NCI-H748 (cell line): ENCODE measurements at regions not wholly inside any gene's neighbourhood (a gene's known extent, or its start where the extent isn't known, plus 50 kb on each side); places are given as distances from the start of the nearest gene placed in this dataset.

Experiments
- DNase-seq: peaks from one replicate; lab custom pipeline; 2025; ENCODE audit not compliant: unreplicated experiment; lab: John Stamatoyannopoulos, UW

DNA sequence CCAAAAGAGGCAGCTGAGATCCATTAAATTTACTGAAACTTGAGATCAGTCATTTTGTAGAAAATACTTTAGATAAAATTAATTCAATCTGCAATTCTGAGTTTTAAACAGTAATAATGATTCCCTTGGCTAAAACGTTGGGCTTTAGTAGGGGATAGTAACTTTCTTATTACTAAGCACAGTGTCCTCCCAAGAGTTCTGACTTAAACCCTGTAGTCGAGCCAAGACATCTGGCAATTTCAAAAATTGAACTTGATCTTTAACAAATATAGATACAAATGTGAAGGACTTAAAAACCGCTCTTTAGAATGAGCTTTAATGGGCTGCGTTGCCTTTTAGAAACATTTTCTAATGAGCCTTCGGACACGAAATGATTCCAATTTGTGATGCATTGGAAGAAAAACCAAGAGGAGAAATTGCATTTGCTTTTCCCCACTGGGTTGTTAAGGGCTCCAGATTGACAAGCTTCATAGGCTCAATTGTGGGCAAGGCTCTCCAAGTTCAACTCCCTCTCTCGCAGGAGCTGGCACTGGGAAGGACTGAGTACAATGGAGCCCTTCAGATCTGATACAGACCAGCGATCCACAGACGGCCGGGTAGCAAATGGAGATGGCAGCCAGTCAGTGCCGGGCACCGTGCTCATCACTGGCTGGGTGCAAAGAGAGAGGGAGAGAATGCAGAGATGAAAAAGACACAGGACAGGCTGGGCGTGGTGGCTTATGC is 921.3 kb upstream of the AUTS2 start:
- no peak for DNase-seq

DNA sequence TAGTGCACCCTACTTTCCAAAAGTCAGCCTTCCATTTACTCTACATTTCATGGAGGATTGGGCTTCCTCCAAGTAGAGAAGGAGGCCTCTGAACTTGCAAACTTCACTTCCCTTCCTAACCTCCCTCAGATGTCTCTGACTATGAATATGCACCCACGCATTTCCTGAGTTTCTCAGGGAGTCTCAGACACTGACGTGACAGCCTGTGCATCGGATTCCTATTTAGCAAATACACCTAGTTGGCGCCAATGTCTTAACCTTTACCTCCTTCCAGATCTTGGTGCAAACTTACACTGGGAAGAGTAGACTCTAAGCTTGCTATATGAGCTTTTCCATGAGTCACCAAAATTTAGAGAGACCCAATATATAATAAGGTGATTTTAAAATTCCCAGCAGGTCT is 920.1 kb upstream of the AUTS2 start:
- DNase-seq, result no peak

DNA sequence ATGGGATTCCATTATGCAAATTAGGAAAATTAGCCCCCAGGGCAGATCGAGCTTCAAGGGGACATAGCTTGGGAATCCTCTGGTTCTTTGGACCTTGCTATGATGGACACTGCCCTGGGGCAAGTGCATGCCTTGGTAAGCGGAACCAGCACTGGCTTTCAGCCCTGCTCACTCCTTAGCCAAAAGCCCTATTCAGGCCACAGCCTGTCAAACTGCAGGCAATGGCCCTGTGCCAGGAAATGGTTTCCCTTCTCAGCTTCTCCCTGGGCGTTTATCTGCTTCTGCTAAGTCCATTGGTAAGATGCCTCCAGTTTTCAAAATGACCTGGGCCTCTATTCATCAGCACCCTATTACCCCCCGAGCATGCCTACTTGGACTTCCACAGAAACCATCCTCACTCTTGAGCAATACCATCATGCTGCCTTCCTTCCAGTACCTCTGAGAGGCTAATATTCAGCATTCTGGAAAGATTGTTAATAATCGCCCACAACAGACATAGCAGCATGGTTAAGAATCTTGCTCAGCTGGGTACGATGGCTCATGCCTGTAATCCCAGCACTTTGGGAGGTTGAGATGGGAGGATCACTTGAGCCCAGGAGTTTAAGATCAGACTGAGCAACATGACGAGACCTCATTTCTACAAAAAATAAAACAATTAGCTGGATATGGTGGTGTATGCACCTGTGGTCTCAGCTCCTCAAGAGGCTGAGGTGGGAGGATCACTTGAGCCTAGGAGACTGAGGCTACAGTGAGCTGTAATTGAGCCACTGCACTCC is 918.6 kb upstream of the AUTS2 start:
- DNase-seq, result peak; percentile 14

DNA sequence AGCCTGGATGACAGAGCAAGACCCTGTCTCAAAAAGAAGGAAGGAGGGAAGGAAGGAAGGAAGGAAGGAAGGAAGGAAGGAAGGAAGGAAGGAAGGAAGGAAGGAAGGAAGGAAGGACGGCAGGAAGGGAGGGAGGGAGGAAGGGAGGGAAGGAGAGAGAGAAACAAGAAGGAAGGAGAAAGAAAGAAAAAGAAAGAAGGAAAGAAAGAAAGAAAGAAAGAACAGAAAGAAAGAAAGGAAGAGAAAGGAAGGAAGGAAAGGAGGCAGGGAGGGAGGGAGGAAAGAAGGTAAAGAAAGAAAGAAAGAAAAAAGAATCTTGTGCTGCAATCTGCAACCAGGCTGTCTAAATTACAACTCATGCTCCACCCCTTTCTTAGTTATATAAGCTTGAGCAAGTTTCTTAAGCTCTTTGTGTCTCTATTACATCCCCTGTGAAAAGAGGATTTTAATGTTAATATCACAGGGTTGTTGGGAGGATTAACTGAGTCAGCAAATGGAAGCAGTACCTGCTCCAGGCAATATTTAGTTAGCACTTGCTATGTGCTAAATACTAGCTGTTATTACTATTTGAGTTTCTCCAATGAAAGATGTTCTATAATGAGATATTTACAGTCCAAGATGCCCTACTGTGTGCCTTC is 917.9 kb upstream of the AUTS2 start:
- no peak for DNase-seq

DNA sequence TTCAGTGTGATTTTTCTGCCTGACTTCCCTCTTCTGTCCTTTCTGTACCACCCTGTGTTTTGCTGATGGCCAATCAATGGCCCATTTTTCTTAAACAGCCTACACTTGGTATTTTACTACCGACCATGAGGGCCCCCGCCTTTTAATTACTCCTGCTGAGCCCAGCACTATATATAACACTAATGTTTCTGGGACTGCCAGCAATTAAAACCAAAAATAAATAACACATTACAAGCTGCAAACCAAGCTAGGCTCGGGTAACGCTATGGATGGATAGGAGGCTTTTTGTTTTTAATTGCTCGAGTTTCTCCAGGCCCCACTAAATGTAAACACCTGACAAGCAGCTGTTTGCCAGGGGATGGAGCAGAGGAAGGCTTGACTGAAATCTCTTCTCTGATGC is 915.4 kb upstream of the AUTS2 start:
- peak; percentile 99 for DNase-seq

DNA sequence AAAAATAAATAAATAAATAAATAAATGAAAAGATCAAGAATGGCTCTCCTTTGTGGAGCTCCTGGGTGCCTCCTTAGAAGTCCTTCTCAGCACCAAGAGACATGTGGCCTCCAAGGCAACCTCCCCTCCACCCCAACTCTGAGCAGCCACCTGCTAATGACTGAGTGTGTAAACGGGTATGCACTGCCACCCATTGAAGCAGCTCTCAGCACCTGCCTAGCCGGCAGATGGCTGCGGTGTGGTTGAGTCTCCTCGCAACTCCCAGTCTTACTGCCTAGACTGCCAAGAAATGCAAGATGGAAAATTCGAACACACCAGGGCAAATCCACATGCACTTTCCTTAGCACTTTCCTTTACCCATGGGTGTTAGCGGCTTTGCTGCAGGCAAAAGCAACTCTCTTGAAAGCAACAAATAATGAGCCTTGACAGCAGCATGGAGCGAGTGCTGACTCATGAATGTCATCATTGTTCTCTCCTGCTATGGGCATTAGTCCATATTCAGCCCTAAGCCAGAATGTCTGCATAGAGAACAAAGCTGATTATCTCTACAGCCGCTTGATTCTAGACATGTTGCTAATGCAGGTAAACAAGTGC is 913.9 kb upstream of the AUTS2 start:
- DNase-seq, result peak; percentile 92

- peak; percentile 46 for DNase-seq
Measured at GRCh38 chr7:68684996-68685395, 913.3 kb upstream of the AUTS2 start.

DNA sequence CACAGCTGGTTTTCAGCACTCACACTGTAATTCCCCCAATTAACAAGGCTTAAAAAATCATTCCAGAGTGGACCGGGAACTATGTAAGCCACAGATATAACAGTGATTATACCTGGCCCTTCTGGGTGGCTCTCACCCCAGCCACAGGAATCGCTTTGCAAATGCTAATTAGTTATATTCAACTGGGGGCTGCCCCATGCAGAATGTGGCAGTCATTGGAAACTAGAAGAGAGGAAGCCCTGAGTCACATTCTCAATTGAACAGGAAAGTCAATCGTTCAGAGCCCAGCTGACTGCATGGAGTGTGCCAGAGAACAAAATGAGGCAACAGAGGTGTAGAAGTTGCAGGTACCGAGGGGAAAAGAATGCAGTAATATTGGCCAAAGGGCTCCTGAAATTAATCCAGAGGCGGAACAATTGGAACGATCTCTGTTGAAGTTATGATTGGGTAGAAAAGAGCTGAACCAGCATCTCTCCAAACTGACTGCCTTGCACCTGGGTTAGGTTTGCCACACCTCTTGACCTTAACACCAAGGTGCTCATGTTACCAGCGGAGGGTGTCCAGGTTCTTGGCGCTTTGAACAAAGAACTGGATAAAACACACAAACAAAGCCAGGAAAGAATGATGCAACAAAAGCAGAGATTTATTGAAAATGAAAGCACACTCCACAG is 909.7 kb upstream of the AUTS2 start:
- peak; percentile 92 for DNase-seq

DNA sequence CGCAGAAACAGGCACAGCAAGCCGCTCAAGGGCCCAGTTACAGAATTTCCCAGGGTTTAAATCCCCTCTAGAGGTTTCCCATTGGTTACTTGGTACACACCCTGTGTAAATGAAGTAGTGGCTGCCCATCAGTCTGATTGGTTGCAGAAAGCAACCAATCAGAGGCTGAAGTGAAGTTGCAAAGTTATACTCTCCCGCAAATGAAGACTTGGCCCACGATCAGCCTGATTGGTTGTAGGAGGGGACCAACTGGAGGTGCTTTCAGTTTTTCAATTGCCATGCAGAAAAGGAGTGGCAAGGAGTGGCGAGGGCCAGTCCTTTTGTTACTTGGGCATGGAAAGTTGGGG is 909.2 kb upstream of the AUTS2 start:
- DNase-seq, result no peak

GRCh38 chr7:68691261-68692216 is 906.7 kb upstream of the AUTS2 start:
- peak; percentile 50 for DNase-seq

DNA sequence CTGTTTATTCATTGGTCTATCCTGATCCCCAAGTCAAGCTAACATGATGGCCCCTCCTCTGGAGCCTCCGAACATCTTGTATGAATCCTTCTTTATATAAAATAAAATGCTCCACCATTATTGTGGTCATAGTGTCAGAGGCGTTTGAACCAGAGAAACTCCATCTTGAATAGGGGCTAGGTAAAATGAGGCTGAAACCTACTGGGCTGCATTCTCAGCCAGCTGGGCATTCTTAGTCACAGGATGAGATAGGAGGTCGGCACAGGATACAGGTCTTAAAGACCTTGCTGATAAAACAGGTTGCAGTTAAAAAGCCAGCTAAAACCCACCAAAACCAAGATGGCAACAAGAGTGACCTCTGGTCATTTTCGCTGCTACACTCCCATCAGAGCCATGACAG is 905.8 kb upstream of the AUTS2 start:
- DNase-seq, result no peak

GRCh38 chr7:68694656-68695055 is 903.6 kb upstream of the AUTS2 start:
- DNase-seq, result no peak

DNA sequence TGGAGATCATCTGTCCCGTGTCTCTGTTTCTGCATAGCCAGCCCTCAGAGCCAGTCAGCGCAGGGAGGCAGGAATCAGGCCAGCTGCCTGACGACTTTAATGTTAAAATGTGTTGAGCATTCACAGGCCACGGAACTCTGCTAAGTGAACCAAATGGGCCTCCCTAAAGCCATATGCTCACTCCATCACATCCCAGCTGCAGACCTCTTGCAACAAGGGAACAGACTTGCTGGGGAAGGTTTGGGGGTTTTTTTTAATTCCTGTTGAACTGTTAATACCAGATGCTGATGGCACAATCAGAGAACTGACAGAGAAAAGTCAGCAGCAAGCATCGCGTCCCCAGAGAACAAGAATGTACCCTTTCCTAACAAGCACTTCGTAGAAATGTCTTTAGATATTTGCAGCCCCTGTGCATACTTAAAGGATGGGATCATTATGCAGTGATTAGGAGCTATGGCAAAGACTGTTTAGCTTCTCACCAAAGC is 900.4 kb upstream of the AUTS2 start:
- DNase-seq, result no peak

DNA sequence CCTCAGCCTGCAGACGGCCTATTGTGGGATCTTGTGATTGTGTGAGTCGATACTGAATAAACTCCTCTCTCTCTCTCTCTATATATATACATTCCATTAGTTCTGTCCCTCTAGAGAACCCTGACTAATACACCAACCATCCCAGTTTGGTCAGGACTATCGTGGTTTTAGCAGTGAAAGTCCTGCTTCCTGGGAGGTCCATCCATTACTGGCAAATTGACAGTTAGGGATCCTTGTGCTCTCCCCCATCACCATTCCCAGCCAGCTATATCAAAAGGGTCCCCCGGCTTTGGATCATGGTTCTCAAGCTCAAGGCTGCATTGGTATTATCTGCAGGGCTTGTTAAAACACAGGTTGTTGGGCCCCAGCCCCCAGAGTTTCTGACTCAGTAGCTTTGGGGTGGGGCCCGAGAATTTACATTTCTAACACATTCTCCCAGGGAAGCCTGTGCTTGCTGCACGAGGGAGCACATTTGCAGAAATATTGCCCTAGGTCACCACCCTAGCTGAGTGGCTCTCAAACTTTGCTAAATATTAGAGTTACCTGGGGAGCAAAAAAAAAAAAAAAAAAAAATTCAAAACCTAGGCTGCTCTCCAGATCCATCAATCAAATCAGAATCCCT is 899.1 kb upstream of the AUTS2 start:
- DNase-seq, result no peak

GRCh38 chr7:68700414-68700813 is 897.9 kb upstream of the AUTS2 start:
- DNase-seq, result no peak

DNA sequence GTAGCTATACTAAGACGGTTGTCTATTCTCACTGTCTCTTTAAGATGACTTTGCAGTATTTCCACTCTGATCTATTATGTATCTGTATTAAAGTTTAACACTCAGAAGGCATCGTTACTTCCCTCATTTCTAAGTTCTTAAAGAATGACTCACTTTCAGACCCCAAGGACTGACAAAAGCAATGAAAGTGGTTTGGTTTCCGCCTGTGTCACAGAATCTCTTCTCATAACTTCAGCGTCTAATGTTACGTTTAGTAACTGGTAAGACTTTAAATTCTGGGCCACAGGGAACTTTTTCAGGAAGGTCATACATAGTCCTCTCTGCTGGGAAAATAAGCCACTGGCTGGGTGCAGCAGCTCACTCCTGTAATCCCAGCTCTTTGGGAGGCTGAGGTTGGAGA is 892.0 kb upstream of the AUTS2 start:
- no peak for DNase-seq

GRCh38 chr7:68707159-68707558 is 891.1 kb upstream of the AUTS2 start:
- no peak for DNase-seq

DNA sequence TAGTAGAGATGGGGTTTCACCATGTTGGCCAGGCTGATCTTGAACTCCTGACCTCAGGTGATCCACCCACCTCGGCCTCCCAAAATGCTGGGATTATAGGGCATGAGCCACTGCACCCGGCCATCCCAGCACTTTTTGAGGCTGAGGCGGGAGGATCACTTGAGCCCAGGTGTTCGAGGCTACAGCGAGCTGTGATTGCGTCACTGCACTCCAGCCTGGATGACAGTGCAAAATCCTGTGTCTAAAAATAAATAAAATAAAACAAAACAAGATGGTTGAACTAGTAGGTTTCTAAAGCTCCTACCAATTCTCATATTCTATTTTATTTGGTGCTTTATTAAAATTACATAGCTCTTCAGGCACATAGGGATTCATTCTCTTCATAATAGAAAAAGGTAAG is 890.3 kb upstream of the AUTS2 start:
- no peak for DNase-seq

DNA sequence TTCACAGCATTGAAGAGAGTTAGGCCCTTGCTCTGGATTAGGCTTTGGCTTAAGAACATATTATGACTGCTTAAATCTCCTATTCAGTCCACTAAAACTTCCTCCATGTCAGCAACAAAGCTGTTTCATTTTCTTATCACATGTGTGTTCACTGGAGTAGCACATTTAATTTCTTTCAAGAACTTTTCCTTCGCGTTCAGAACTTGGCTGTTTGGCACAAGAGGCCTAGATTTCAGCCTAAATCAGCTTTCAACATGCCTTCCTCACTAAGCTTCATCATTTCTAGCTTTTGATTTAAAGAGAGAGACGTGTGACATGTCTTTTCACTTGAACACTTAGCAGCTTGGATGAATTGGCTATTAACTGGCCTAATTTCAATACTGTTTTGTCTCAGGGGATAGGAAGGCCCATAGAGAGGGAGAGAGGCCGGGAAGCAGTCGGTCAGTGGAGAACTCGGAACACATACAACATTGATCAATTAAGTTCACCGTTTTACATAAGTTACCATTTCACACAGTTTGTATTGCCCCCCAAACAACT is 885.2 kb upstream of the AUTS2 start:
- DNase-seq, result no peak
